Memory B cell (primary cell): ENCODE measurements at regions not wholly inside any gene's neighbourhood (a gene's known extent, or its start where the extent isn't known, plus 50 kb on each side); places are given as distances from the start of the nearest gene placed in this dataset.

ENCODE experiments used
- ATAC-seq: fragments of 150-1000 bp; cut with Tn5 transposase; 2 replicates; pipeline ENCODE4 v1.10.0; 2021; ENCODE audit warnings: low read depth, mild to moderate bottlenecking, moderate library complexity
- DNase-seq, 2 donors: peaks; one replicate each; pipeline ENCODE4 v3.0.0; 2022; ENCODE audit warnings: low spot score in 2 of 2
- H3K27ac Mint-ChIP-seq: one replicate; pipeline ENCODE4 v1.8.0; 2022; ENCODE audit warnings: mild to moderate bottlenecking, moderate library complexity, mixed read lengths
- H3K27me3 Mint-ChIP-seq: one replicate; pipeline ENCODE4 v1.8.0; 2022; ENCODE audit warnings: mixed read lengths
- H3K36me3 Mint-ChIP-seq: one replicate; pipeline ENCODE4 v1.8.0; 2022; ENCODE audit warnings: mild to moderate bottlenecking, mixed read lengths
- H3K4me1 Mint-ChIP-seq: one replicate; pipeline ENCODE4 v1.8.0; 2022; ENCODE audit warnings: mixed read lengths
- H3K4me3 Mint-ChIP-seq: one replicate; pipeline ENCODE4 v1.8.0; 2022; ENCODE audit warnings: mild to moderate bottlenecking, moderate library complexity, mixed read lengths
- H3K9me3 Mint-ChIP-seq: one replicate; pipeline ENCODE4 v1.8.0; 2022; ENCODE audit warnings: mixed read lengths

- H3K27me3 Mint-ChIP-seq, result peaks cover 9% of the 10 kb centered on the region
- ATAC-seq, result no peak
- H3K4me1 Mint-ChIP-seq, result no peaks in the 10 kb centered on the region
- H3K4me3 Mint-ChIP-seq, result no peak overlapping the region
- H3K27ac Mint-ChIP-seq, result no peak overlapping the region
- peaks cover 1% of the 10 kb centered on the region for H3K9me3 Mint-ChIP-seq
- H3K36me3 Mint-ChIP-seq, result no peaks in the 10 kb centered on the region
- no peak for DNase-seq
Observed at GRCh38 chr10:113240736-113241135, 290.7 kb downstream of the TCF7L2 start.

- Mint-ChIP-seq H3K4me3 (no peak overlapping the region), H3K27ac (no peak overlapping the region), H3K4me1 (no peaks in the 10 kb centered on the region), H3K27me3 (peaks cover 9% of the 10 kb centered on the region), H3K9me3 (peaks cover 1% of the 10 kb centered on the region), H3K36me3 (no peaks in the 10 kb centered on the region)
- ATAC-seq (no peak), DNase-seq (no peak)
Observed at GRCh38 chr10:113241599-113242360, 291.7 kb downstream of the TCF7L2 start.

GRCh38 chr10:113243311-113243710 lies 293.3 kb downstream of the TCF7L2 start:
- Mint-ChIP-seq H3K4me1 (no peaks in the 10 kb centered on the region), H3K27ac (no peak overlapping the region), H3K4me3 (no peak overlapping the region), H3K36me3 (no peaks in the 10 kb centered on the region), H3K9me3 (no peaks in the 10 kb centered on the region), H3K27me3 (peaks cover 7% of the 10 kb centered on the region)
- no peak for DNase-seq
- ATAC-seq, result no peak

- ATAC-seq, result no peak
- no peak overlapping the region for H3K4me3 Mint-ChIP-seq
- H3K9me3 Mint-ChIP-seq, result no peaks in the 10 kb centered on the region
- no peak overlapping the region for H3K27ac Mint-ChIP-seq
- DNase-seq, result no peak
- no peaks in the 10 kb centered on the region for H3K4me1 Mint-ChIP-seq
- no peaks in the 10 kb centered on the region for H3K36me3 Mint-ChIP-seq
- H3K27me3 Mint-ChIP-seq, result peaks cover 8% of the 10 kb centered on the region
Observed at GRCh38 chr10:113244750-113245149, 294.7 kb downstream of the TCF7L2 start.

GRCh38 chr10:113245286-113245685 lies 295.2 kb downstream of the TCF7L2 start:
- Mint-ChIP-seq H3K4me3 (no peak overlapping the region), H3K27me3 (peaks cover 6% of the 10 kb centered on the region), H3K4me1 (no peaks in the 10 kb centered on the region), H3K27ac (no peak overlapping the region), H3K9me3 (no peaks in the 10 kb centered on the region), H3K36me3 (no peaks in the 10 kb centered on the region)
- ATAC-seq (no peak), DNase-seq (no peak)

GRCh38 chr10:113247050-113247449 lies 297.0 kb downstream of the TCF7L2 start:
- H3K27ac Mint-ChIP-seq, result no peak overlapping the region
- no peak overlapping the region for H3K4me3 Mint-ChIP-seq
- ATAC-seq, result no peak
- H3K4me1 Mint-ChIP-seq, result no peaks in the 10 kb centered on the region
- H3K9me3 Mint-ChIP-seq, result no peaks in the 10 kb centered on the region
- no peaks in the 10 kb centered on the region for H3K36me3 Mint-ChIP-seq
- peaks cover 6% of the 10 kb centered on the region for H3K27me3 Mint-ChIP-seq
- no peak for DNase-seq

- Mint-ChIP-seq H3K4me3 (no peak overlapping the region), H3K27me3 (peaks cover 1% of the 10 kb centered on the region), H3K4me1 (no peaks in the 10 kb centered on the region), H3K36me3 (no peaks in the 10 kb centered on the region), H3K27ac (no peak overlapping the region), H3K9me3 (peaks cover 1% of the 10 kb centered on the region)
- DNase-seq (no peak), ATAC-seq (no peak)
Observed at GRCh38 chr10:113252650-113253618, 299.9 kb upstream of the HABP2 start.

GRCh38 chr10:113259576-113260226 lies 293.2 kb upstream of the HABP2 start:
- no peak overlapping the region for H3K4me3 Mint-ChIP-seq
- ATAC-seq (no peak), DNase-seq (no peak)
- H3K36me3 Mint-ChIP-seq, result peaks cover 2% of the 10 kb centered on the region
- H3K4me1 Mint-ChIP-seq, result no peaks in the 10 kb centered on the region
- H3K27me3 Mint-ChIP-seq, result peaks cover 17% of the 10 kb centered on the region
- peaks cover 2% of the 10 kb centered on the region for H3K9me3 Mint-ChIP-seq
- H3K27ac Mint-ChIP-seq, result no peak overlapping the region

- no peaks in the 10 kb centered on the region for H3K4me1 Mint-ChIP-seq
- no peak overlapping the region for H3K4me3 Mint-ChIP-seq
- peaks cover 2% of the 10 kb centered on the region for H3K36me3 Mint-ChIP-seq
- H3K9me3 Mint-ChIP-seq, result peaks cover 2% of the 10 kb centered on the region
- H3K27me3 Mint-ChIP-seq, result peaks cover 18% of the 10 kb centered on the region
- ATAC-seq (no peak), DNase-seq (no peak)
- H3K27ac Mint-ChIP-seq, result no peak overlapping the region
Observed at GRCh38 chr10:113261161-113261560, 291.7 kb upstream of the HABP2 start.

- no peak for ATAC-seq
- Mint-ChIP-seq H3K4me1 (no peaks in the 10 kb centered on the region), H3K4me3 (no peak overlapping the region), H3K27ac (no peak overlapping the region), H3K27me3 (peaks cover 19% of the 10 kb centered on the region), H3K36me3 (peaks cover 2% of the 10 kb centered on the region), H3K9me3 (peaks cover 2% of the 10 kb centered on the region)
- DNase-seq, result no peak
Observed at GRCh38 chr10:113261611-113262091, 291.2 kb upstream of the HABP2 start.

- no peak overlapping the region for H3K4me3 Mint-ChIP-seq
- ATAC-seq (no peak), DNase-seq (no peak)
- peaks cover 2% of the 10 kb centered on the region for H3K36me3 Mint-ChIP-seq
- no peaks in the 10 kb centered on the region for H3K4me1 Mint-ChIP-seq
- peaks cover 19% of the 10 kb centered on the region for H3K27me3 Mint-ChIP-seq
- peaks cover 2% of the 10 kb centered on the region for H3K9me3 Mint-ChIP-seq
- no peak overlapping the region for H3K27ac Mint-ChIP-seq
Observed at GRCh38 chr10:113263056-113263455, 289.8 kb upstream of the HABP2 start.

- H3K9me3 Mint-ChIP-seq, result peaks cover 2% of the 10 kb centered on the region
- no peak overlapping the region for H3K4me3 Mint-ChIP-seq
- H3K36me3 Mint-ChIP-seq, result peaks cover 2% of the 10 kb centered on the region
- H3K27me3 Mint-ChIP-seq, result peaks cover 19% of the 10 kb centered on the region
- H3K4me1 Mint-ChIP-seq, result no peaks in the 10 kb centered on the region
- no peak for ATAC-seq
- no peak for DNase-seq
- H3K27ac Mint-ChIP-seq, result no peak overlapping the region
Observed at GRCh38 chr10:113264333-113265131, 288.3 kb upstream of the HABP2 start.

GRCh38 chr10:113266147-113266546 lies 286.7 kb upstream of the HABP2 start:
- ATAC-seq (no peak), DNase-seq (no peak)
- Mint-ChIP-seq H3K36me3 (peaks cover 2% of the 10 kb centered on the region), H3K27ac (no peak overlapping the region), H3K4me1 (no peaks in the 10 kb centered on the region), H3K27me3 (peaks cover 21% of the 10 kb centered on the region), H3K9me3 (peaks cover 4% of the 10 kb centered on the region), H3K4me3 (no peak overlapping the region)
